GM18502 (cell line): ENCODE measurements at regions not wholly inside any gene's neighbourhood (a gene's known extent, or its start where the extent isn't known, plus 50 kb on each side); places are given as distances from the start of the nearest gene placed in this dataset.
"Not testable (repeated sequence)": the region's sequence is repeated elsewhere in the genome, so short reads cannot be mapped to it uniquely, and the experiment has no call there.

Source experiments
- ATAC-seq: cut with Tn5 transposase; IDR thresholded peaks from one replicate; pipeline ENCODE4 v1.9.1; 2021; ENCODE audit warnings: mild to moderate bottlenecking; ENCODE audit not compliant: unreplicated experiment, poor library complexity

GRCh38 chr5:40166802-40167201 is 512.9 kb upstream of the PTGER4 start:
- ATAC-seq = no peak

- ATAC-seq = no peak
Observed at GRCh38 chr5:40165789-40166728, 513.7 kb upstream of the PTGER4 start.

- no peak for ATAC-seq
Observed at GRCh38 chr5:40165106-40165788, 514.5 kb upstream of the PTGER4 start.

GRCh38 chr5:40160435-40160834 is 519.3 kb upstream of the PTGER4 start:
- ATAC-seq = no peak

- no peak for ATAC-seq
Observed at GRCh38 chr5:40154194-40154593, 525.5 kb upstream of the PTGER4 start.

GRCh38 chr5:40150896-40151295 is 528.8 kb upstream of the PTGER4 start:
- ATAC-seq = no peak

GRCh38 chr5:40141896-40142295 is 537.8 kb upstream of the PTGER4 start:
- no peak for ATAC-seq

- ATAC-seq = no peak
Observed at GRCh38 chr5:40141418-40141817, 538.3 kb upstream of the PTGER4 start.

- ATAC-seq = no peak
Observed at GRCh38 chr5:40137223-40137622, 542.5 kb upstream of the PTGER4 start.

GRCh38 chr5:40134883-40135520 is 544.7 kb upstream of the PTGER4 start:
- no peak for ATAC-seq

GRCh38 chr5:40124367-40124766 is 555.3 kb upstream of the PTGER4 start:
- no peak for ATAC-seq

- no peak for ATAC-seq
Observed at GRCh38 chr5:40121236-40121635, 558.5 kb upstream of the PTGER4 start.

GRCh38 chr5:40112875-40113274 is 566.8 kb upstream of the PTGER4 start:
- ATAC-seq = no peak

GRCh38 chr5:40111036-40111435 is 568.7 kb upstream of the PTGER4 start:
- not testable (repeated sequence) for ATAC-seq

GRCh38 chr5:40108764-40109390 is 570.8 kb upstream of the PTGER4 start:
- ATAC-seq = not testable (repeated sequence)

- not testable (repeated sequence) for ATAC-seq
Observed at GRCh38 chr5:40107786-40108185, 571.9 kb upstream of the PTGER4 start.

- ATAC-seq = no peak
Observed at GRCh38 chr5:40106847-40107246, 572.9 kb upstream of the PTGER4 start.

- ATAC-seq = no peak
Observed at GRCh38 chr5:40098313-40098712, 581.4 kb upstream of the PTGER4 start.

GRCh38 chr5:40093550-40093949 is 586.2 kb upstream of the PTGER4 start:
- no peak for ATAC-seq

- ATAC-seq = no peak
Observed at GRCh38 chr5:40089269-40089668, 590.4 kb upstream of the PTGER4 start.

- ATAC-seq = no peak
Observed at GRCh38 chr5:40084614-40085013, 595.1 kb upstream of the PTGER4 start.
